Heart right ventricle (tissue), 16 donors: ENCODE measurements at regions not wholly inside any gene's neighbourhood (a gene's known extent, or its start where the extent isn't known, plus 50 kb on each side); places are given as distances from the start of the nearest gene placed in this dataset.

Experiments
- ATAC-seq, 8 donors: fragments of 200-7000 bp; cut with Tn5 transposase; one replicate each; pipeline ENCODE4 v1.9.1; 2020; ENCODE audit warnings: mild to moderate bottlenecking in 8 of 8, moderate library complexity in 8 of 8, moderate number of reproducible peaks in 1 of 8
- DNase-seq, 2 donors: peaks; one replicate each; pipeline ENCODE4 v3.0.0-alpha.2; 2020
- H3K27ac ChIP-seq, 10 donors: fragments of 200-600 bp; sonication (generic) in 2 of 10; one replicate each; pipeline versions ENCODE4 v1.5.0 to v1.8.0; 2020 to 2022; ENCODE audit warnings: mild to moderate bottlenecking in 3 of 10
- H3K27me3 ChIP-seq, 7 donors: fragments of 200-600 bp; one replicate each; pipeline ENCODE4 v1.8.0; 2021 to 2022; ENCODE audit warnings: mild to moderate bottlenecking in 2 of 7
- H3K36me3 ChIP-seq, 9 donors: fragments of 200-600 bp; sonication (generic) in 1 of 9; one replicate each; pipeline versions ENCODE4 v1.5.0 to v1.8.0; 2020 to 2022; ENCODE audit warnings: mild to moderate bottlenecking in 2 of 9
- H3K4me1 ChIP-seq, 9 donors: fragments of 200-600 bp; sonication (generic) in 1 of 9; one replicate each; pipeline versions ENCODE4 v1.5.0 to v1.8.0; 2020 to 2022; ENCODE audit warnings: mild to moderate bottlenecking in 4 of 9
- H3K4me3 ChIP-seq, 10 donors: fragments of 200-600 bp; sonication (generic) in 2 of 10; one replicate each; pipeline versions ENCODE4 v1.5.0 to v1.8.0; 2020 to 2022; ENCODE audit warnings: mild to moderate bottlenecking in 7 of 10, moderate library complexity in 2 of 10
- H3K9me3 ChIP-seq, 11 donors: fragments of 200-600 bp in 10 of 11; sonication (generic) in 2 of 11; one replicate each; pipeline versions ENCODE4 v1.5.0 to v1.8.0; 2013 to 2022; ENCODE audit warnings: mild to moderate bottlenecking in 2 of 11, control low read depth in 1 of 11, moderate library complexity in 1 of 11
- WGBS, 2 donors: extraction: QIAGEN DNeasy Blood & Tissue Kit; methylation state at CpG; one replicate each; pipeline ENCODE4 v1.1.7; 2013; ENCODE audit warnings: inconsistent platforms in 1 of 2; 5-methylcytosine and 5-hydroxymethylcytosine counted together
- intact Hi-C, 10 donors: fragments of 100-400 bp; cut with DNase I; formaldehyde crosslinking; loops; one replicate each; pipeline versions ENCODE4 v1.11.1 to v1.14.2; 2022
- TF ChIP-seq, protein P1 (sequence below), 9 donors: fragments of 200-600 bp; sonication (generic) in 2 of 9; IDR thresholded peaks; one replicate each; pipeline versions ENCODE4 v1.5.0 to v1.8.0; 2021 to 2022; ENCODE audit warnings: antibody characterized with exemption in 9 of 9, mild to moderate bottlenecking in 5 of 9, moderate library complexity in 1 of 9
- donor health status: Arrhythmogenic right ventricular cardiomyopathy.
- donor health status: ischemic (EF 13 %, LVEDD 7.1; RV severe dilation, severe dysfunction).
- donor health status: healthy with polysubstance abuse.
- donor health status: DM: no; HTN: yes; CAD: no.
- donor health status: DM: no; HTN: no; CAD: no.
- donor health status: ischemic (EF 25% LVEDD 6.9; RV normal size, moderate dysfunction).
- donor health status: ischemic (EF 25% LVEDD 5.7; RV mildly dilated, moderate dysfunction).
- donor health status: healthy.
- donor health status: DM: yes; HTN: yes; CAD: no.
- donor health status: Ischemic cardiomyopathy.
- donor health status: ischemic (EF 35%, LVEDD 5.7; RV mildly dilated, moderate dysfunction).
- donor health status: nonischemic (EF 11% LVEDD 7.7; RV severe dilation, severe dysfunction).
- donor health status: DM: yes; HTN: yes; CAD: no.
- donor health status: PGD.
- donor health status: ischemic (EF 29% LVEDD 5.4; RV normal size, mild dysfunction).
- donor health status: nonischemic (EF 23%, LVEDD 6.1; RV moderate dilation, normal function).

GRCh38 chr2:48870942-48871341, 115.4 kb upstream of the LHCGR start:
- Histone ChIP-seq H3K27ac (no peak overlapping the region), H3K4me1 (no peaks in the 10 kb centered on the region), H3K36me3 (no peaks in the 10 kb centered on the region), H3K4me3 (no peak overlapping the region), H3K27me3 (peaks cover 0 to 4% (median 0%) of the 10 kb centered on the region in 7 donors), H3K9me3 (no peaks in the 10 kb centered on the region)
- DNase-seq (no peak), ATAC-seq (no peak)
- intact Hi-C loops, result no loop called here
- TF ChIP-seq, protein P1, sequence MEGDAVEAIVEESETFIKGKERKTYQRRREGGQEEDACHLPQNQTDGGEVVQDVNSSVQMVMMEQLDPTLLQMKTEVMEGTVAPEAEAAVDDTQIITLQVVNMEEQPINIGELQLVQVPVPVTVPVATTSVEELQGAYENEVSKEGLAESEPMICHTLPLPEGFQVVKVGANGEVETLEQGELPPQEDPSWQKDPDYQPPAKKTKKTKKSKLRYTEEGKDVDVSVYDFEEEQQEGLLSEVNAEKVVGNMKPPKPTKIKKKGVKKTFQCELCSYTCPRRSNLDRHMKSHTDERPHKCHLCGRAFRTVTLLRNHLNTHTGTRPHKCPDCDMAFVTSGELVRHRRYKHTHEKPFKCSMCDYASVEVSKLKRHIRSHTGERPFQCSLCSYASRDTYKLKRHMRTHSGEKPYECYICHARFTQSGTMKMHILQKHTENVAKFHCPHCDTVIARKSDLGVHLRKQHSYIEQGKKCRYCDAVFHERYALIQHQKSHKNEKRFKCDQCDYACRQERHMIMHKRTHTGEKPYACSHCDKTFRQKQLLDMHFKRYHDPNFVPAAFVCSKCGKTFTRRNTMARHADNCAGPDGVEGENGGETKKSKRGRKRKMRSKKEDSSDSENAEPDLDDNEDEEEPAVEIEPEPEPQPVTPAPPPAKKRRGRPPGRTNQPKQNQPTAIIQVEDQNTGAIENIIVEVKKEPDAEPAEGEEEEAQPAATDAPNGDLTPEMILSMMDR (IDR thresholded peaks at IDR 0.05), result no peak
- WGBS, 2 donors, result 71 to 74% methylated on average over 4 of the region's 4 CpGs

DNA sequence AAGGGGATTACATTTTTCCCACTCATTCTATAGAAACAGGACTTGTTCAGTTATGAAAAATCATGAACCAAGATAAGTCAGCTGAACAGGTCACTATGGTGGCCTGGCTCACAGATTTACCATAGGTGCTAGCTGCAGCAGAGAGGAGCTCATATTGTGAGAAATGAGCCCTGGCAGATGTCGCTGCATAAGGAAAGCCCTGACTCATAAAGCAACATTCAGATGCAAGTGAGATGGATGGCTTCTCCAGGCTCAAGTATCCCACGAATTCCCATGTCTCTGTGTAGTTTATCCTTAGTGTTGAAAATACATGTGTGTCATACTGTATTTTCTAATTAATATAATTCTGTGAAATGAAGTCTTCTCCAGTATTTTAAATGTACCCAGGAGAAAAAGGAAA, 115.0 kb upstream of the LHCGR start:
- intact Hi-C loops, result no loop called here
- DNase-seq, result no peak
- ATAC-seq, result no peak
- Histone ChIP-seq H3K4me1 (no peaks in the 10 kb centered on the region), H3K4me3 (no peak overlapping the region), H3K27me3 (peaks cover 0 to 4% (median 0%) of the 10 kb centered on the region in 7 donors), H3K27ac (no peak overlapping the region), H3K9me3 (no peaks in the 10 kb centered on the region), H3K36me3 (no peaks in the 10 kb centered on the region)
- TF ChIP-seq, protein P1 (IDR thresholded peaks at IDR 0.05), result no peak
- 59 to 67% methylated on average over 2 of the region's 2 CpGs for WGBS, 2 donors

- TF ChIP-seq, protein P1 (IDR thresholded peaks at IDR 0.05), result no peak
- intact Hi-C loops, result no loop called here
- Histone ChIP-seq H3K27ac (no peak overlapping the region), H3K4me3 (no peak overlapping the region), H3K9me3 (no peaks in the 10 kb centered on the region), H3K4me1 (no peaks in the 10 kb centered on the region), H3K36me3 (no peaks in the 10 kb centered on the region), H3K27me3 (no peaks in the 10 kb centered on the region)
- ATAC-seq (no peak), DNase-seq (no peak)
- 58% methylated on average over 2 of the region's 2 CpGs for WGBS, 2 donors
Observed at GRCh38 chr2:48865704-48866103, 110.2 kb upstream of the LHCGR start.

- DNase-seq (no peak), ATAC-seq (no peak)
- no peak overlapping the region for H3K27ac ChIP-seq
- TF ChIP-seq, protein P1 (IDR thresholded peaks at IDR 0.05), result no peak
- H3K36me3 ChIP-seq, result no peaks in the 10 kb centered on the region
- WGBS, 2 donors, result 40 to 53% methylated on average over 2 of the region's 2 CpGs
- no peaks in the 10 kb centered on the region for H3K9me3 ChIP-seq
- H3K4me3 ChIP-seq, result no peak overlapping the region
- intact Hi-C loops, result no loop called here
- no peaks in the 10 kb centered on the region for H3K4me1 ChIP-seq
- peaks cover 0 to 7% (median 0%) of the 10 kb centered on the region in 7 donors for H3K27me3 ChIP-seq
Observed at GRCh38 chr2:48860380-48860779, 104.9 kb upstream of the LHCGR start.
